WERI-Rb-1 (cell line): ENCODE measurements at regions not wholly inside any gene's neighbourhood (a gene's known extent, or its start where the extent isn't known, plus 50 kb on each side); places are given as distances from the start of the nearest gene placed in this dataset.
"Not testable (repeated sequence)": the region's sequence is repeated elsewhere in the genome, so short reads cannot be mapped to it uniquely, and the experiment has no call there.

Experiments
- DNase-seq: peaks from one replicate; pipeline ENCODE4 v3.0.0-alpha.2; 2020
- H3K27ac ChIP-seq: fragments of 250-450 bp; sonication (Bioruptor Pico); 2 replicates; pipeline ENCODE4 v1.5.1; 2020; ENCODE audit warnings: mild to moderate bottlenecking, moderate library complexity
- H3K27me3 ChIP-seq: fragments of 250-450 bp; sonication (Bioruptor Pico); 2 replicates; pipeline ENCODE4 v1.5.1; 2021; ENCODE audit warnings: mild to moderate bottlenecking, low read depth, moderate library complexity; ENCODE audit not compliant: insufficient read depth, severe bottlenecking
- H3K36me3 ChIP-seq: fragments of 250-450 bp; sonication (Bioruptor Pico); 2 replicates; pipeline ENCODE4 v1.5.1; 2020; ENCODE audit warnings: mild to moderate bottlenecking, moderate library complexity
- H3K4me3 ChIP-seq: 2 replicates; pipeline ENCODE4 v1.5.1; 2011; ENCODE audit warnings: low read depth, mild to moderate bottlenecking, control low read depth, low read length
- H3K9me3 ChIP-seq: fragments of 250-450 bp; sonication (Bioruptor Pico); 2 replicates; pipeline ENCODE4 v1.5.1; 2021; ENCODE audit warnings: mild to moderate bottlenecking, moderate library complexity; ENCODE audit not compliant: severe bottlenecking
- CTCF ChIP-seq: IDR thresholded peaks from 2 replicates; pipeline ENCODE4 v1.5.1; 2011; ENCODE audit warnings: low read depth, mild to moderate bottlenecking, control low read depth, inconsistent platforms, low read length

GRCh38 chr11:24412722-24413121 lies 84.1 kb upstream of the LUZP2 start:
- H3K36me3 ChIP-seq: no peaks in the 10 kb centered on the region
- TF ChIP-seq CTCF: no peak
- H3K27ac ChIP-seq: no peak overlapping the region
- H3K27me3 ChIP-seq: no peaks in the 10 kb centered on the region
- no peak for DNase-seq
- no peak overlapping the region for H3K4me3 ChIP-seq
- H3K9me3 ChIP-seq: no peaks in the 10 kb centered on the region

DNA sequence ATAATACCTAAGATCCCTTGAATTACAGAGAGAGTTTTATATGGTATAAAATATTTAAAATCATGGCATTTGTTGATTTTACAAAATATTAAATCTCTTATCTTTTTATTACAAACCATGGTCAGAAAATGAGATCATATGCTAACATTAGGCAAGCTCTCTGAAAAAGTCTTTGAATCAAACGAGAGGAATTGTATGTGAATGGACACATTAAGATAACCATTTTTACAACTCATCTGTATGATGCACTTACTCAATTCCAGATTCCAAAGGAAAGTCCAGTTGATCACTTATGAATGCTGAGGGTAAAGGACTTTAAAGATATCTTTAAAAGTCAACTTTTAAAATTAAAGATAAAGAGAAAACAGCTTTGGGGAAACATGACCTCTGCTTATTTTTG lies 83.5 kb upstream of the LUZP2 start:
- no peak for DNase-seq
- TF ChIP-seq CTCF: no peak
- Histone ChIP-seq H3K36me3 (no peaks in the 10 kb centered on the region), H3K27ac (no peak overlapping the region), H3K27me3 (no peaks in the 10 kb centered on the region), H3K9me3 (no peaks in the 10 kb centered on the region), H3K4me3 (no peak overlapping the region)

DNA sequence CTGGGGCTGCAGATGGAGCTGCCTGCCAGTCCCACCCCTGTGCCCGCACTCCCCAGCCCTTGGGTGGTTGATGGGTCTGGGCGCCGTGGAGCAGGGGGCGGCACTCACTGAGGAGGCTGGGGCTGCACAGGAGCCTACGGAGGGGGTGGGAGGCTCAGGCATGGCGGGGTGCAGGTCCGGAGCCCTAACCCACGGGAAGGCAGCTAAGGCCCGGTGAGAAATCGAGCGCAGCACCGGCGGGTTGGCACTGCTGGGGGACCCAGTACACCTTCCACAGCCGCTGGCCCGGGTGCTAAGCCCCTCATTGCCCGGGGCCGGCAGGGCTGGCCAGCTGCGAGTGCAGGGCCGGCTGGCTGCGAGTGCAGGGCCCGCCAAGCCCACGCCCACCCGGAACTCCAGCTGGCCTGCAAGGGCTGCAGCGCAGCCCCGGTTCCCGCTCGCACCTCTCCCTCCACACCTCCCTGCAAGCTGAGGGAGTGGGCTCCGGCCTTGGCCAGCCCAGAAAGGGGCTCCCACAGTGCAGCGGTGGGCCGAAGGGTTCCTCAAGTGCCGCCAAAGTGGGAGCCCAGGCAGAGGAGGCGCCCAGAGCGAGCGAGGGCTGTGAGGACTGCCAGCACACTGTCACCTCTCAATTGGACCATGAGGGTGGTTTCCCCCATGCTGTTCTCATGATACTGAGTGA lies 80.8 kb upstream of the LUZP2 start:
- not testable (repeated sequence) for H3K4me3 ChIP-seq, H3K9me3 ChIP-seq

GRCh38 chr11:24421766-24422165 lies 75.1 kb upstream of the LUZP2 start:
- Histone ChIP-seq H3K27ac (no peak overlapping the region), H3K4me3 (no peak overlapping the region), H3K27me3 (no peaks in the 10 kb centered on the region), H3K9me3 (no peaks in the 10 kb centered on the region), H3K36me3 (no peaks in the 10 kb centered on the region)
- DNase-seq: no peak
- TF ChIP-seq CTCF: no peak

More for the DNA sequence above, 80.8 kb upstream of the LUZP2 start:
- H3K27me3 ChIP-seq, DNase-seq, H3K27ac ChIP-seq, H3K36me3 ChIP-seq: not testable (repeated sequence)

- no peak for TF ChIP-seq CTCF
- H3K27me3 ChIP-seq: no peaks in the 10 kb centered on the region
- H3K9me3 ChIP-seq: no peaks in the 10 kb centered on the region
- DNase-seq: no peak
- no peaks in the 10 kb centered on the region for H3K36me3 ChIP-seq
- H3K4me3 ChIP-seq: no peak overlapping the region
- H3K27ac ChIP-seq: no peak overlapping the region
Observed at GRCh38 chr11:24422376-24422775, 74.5 kb upstream of the LUZP2 start.

DNA sequence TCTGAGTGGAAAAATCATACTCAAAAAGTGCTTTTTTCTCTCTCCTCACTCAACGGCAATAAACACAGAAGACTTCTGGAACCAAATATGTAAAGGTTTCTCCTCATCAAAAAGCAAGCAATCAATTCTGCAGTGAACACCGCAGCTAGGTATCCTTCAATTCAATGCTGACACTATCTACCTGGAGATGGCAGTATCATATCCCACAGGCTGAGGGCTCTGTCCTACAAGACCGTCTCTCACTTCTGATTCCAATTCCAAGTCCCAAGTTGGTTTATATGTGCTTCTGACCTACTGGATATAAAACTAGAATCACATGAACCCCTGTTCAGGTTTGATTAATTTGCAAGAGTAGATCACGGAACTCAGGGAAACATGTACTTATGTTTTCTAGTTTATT lies 59.7 kb upstream of the LUZP2 start:
- 0 out of 2 replicates have a peak, but pooled peaks have one; percentile 14 for TF ChIP-seq CTCF
- Histone ChIP-seq H3K27me3 (no peaks in the 10 kb centered on the region), H3K4me3 (no peak overlapping the region), H3K9me3 (no peaks in the 10 kb centered on the region), H3K27ac (no peak overlapping the region), H3K36me3 (no peaks in the 10 kb centered on the region)
- DNase-seq: no peak
